ENCODE measurements at regions not wholly inside any gene's neighbourhood (a gene's known extent, or its start where the extent isn't known, plus 50 kb on each side); places are given as distances from the start of the nearest gene placed in this dataset.

DNA sequence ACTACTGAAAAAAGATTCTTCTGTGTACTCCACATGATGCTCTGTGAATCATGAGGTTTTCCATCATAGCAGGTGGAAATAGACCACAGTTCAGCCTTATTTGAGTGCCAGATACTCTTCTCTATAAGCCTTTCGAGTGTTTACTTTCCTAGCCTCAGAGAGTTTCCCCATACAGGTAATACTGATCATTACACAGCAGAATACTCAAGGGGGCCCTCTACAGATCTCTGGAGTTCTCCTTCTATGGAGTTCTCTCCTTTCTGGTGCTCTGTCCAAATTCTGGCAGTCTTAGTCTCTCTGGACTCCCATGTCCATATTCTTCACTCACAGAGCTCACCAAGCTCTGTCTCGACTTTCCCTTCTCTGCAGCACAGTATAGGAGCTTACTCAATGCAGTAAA, 175.7 kb upstream of the CARD18 start:
- TF ChIP-seq CTCF (conservative IDR thresholded peaks at IDR 0.05 in 1 of 2, IDR thresholded peaks at IDR 0.05 in 1 of 2; ENCODE audit: extremely low read depth in 1 of 2, insufficient read depth in 1 of 2, low read depth in 1 of 2, low read length in 2 of 2) (peak in 1 of 2 donors; percentile 41), EZH2 (IDR thresholded peaks at IDR 0.05; ENCODE audit: borderline replicate concordance, low read length) (no peak)

All from mammary epithelial cell (primary cell).